H9 (cell line): ENCODE measurements at regions not wholly inside any gene's neighbourhood (a gene's known extent, or its start where the extent isn't known, plus 50 kb on each side); places are given as distances from the start of the nearest gene placed in this dataset.

Source experiments
- DNase-seq: peaks from one replicate; pipeline ENCODE4 v3.0.0-alpha.2; 2017
- H2AFZ ChIP-seq: one replicate; pipeline ENCODE4 v1.6.1; 2013; ENCODE audit warnings: mild to moderate bottlenecking, low read length, control low read depth, moderate library complexity
- H2AK5ac ChIP-seq: 2 replicates; pipeline ENCODE4 v1.6.1; 2013; ENCODE audit warnings: low read length, control low read depth, mixed read lengths; ENCODE audit not compliant: insufficient read length
- H2BK120ac ChIP-seq: one replicate; pipeline ENCODE4 v1.6.1; 2013; ENCODE audit warnings: low read depth, mild to moderate bottlenecking, low read length, control low read depth, inconsistent platforms; ENCODE audit not compliant: poor library complexity, severe bottlenecking
- H2BK12ac ChIP-seq: 2 replicates; pipeline ENCODE4 v1.6.1; 2013; ENCODE audit warnings: low read length, control low read depth, mixed read lengths, low read depth; ENCODE audit not compliant: insufficient read length
- H2BK15ac ChIP-seq: 2 replicates; pipeline ENCODE4 v1.6.1; 2013; ENCODE audit warnings: low read depth, low read length, control low read depth
- H2BK20ac ChIP-seq: one replicate; pipeline ENCODE4 v1.6.1; 2013; ENCODE audit warnings: low read depth, mild to moderate bottlenecking, low read length, control low read depth, inconsistent platforms; ENCODE audit not compliant: poor library complexity, severe bottlenecking
- H2BK5ac ChIP-seq: 2 replicates; pipeline ENCODE4 v1.6.1; 2013; ENCODE audit warnings: low read length, control low read depth, mixed read lengths; ENCODE audit not compliant: insufficient read length
- H3K14ac ChIP-seq: 2 replicates; pipeline ENCODE4 v1.6.1; 2013; ENCODE audit warnings: low read length, control low read depth; ENCODE audit not compliant: insufficient read depth
- H3K18ac ChIP-seq: 2 replicates; pipeline ENCODE4 v1.6.1; 2013; ENCODE audit warnings: low read depth, mild to moderate bottlenecking, mixed read lengths, low read length, control low read depth; ENCODE audit not compliant: insufficient read length
- H3K23ac ChIP-seq: 2 replicates; pipeline ENCODE4 v1.6.1; 2013; ENCODE audit warnings: low read length, control low read depth, mixed read lengths, low read depth; ENCODE audit not compliant: insufficient read length
- H3K23me2 ChIP-seq: 2 replicates; pipeline ENCODE4 v1.6.1; 2013; ENCODE audit warnings: low read depth, mild to moderate bottlenecking, mixed read lengths, low read length, control low read depth; ENCODE audit not compliant: insufficient read length, poor library complexity, severe bottlenecking
- H3K27ac ChIP-seq: 2 replicates; pipeline ENCODE4 v1.5.1; 2013; ENCODE audit warnings: low read length, control low read depth, mixed read lengths, low read depth; ENCODE audit not compliant: insufficient read length
- H3K27me3 ChIP-seq: 2 replicates; pipeline ENCODE4 v1.6.1; 2013; ENCODE audit warnings: low read length, control low read depth, inconsistent platforms; ENCODE audit not compliant: insufficient read depth
- H3K4ac ChIP-seq: 2 replicates; pipeline ENCODE4 v1.6.1; 2013; ENCODE audit warnings: low read depth, mild to moderate bottlenecking, control low read depth, inconsistent platforms, low read length, moderate library complexity
- H3K4me1 ChIP-seq: 2 replicates; pipeline ENCODE4 v1.6.1; 2013; ENCODE audit warnings: low read length, control low read depth, inconsistent platforms; ENCODE audit not compliant: insufficient read depth
- H3K4me2 ChIP-seq: 2 replicates; pipeline ENCODE4 v1.6.1; 2013; ENCODE audit warnings: low read length, control low read depth, mixed read lengths; ENCODE audit not compliant: insufficient read length, insufficient read depth
- H3K56ac ChIP-seq: 2 replicates; pipeline ENCODE4 v1.6.1; 2013; ENCODE audit warnings: low read depth, mild to moderate bottlenecking, mixed read lengths, low read length, control low read depth; ENCODE audit not compliant: insufficient read length
- H3K79me1 ChIP-seq: 2 replicates; pipeline ENCODE4 v1.6.1; 2013; ENCODE audit warnings: low read depth, mild to moderate bottlenecking, moderate library complexity, low read length, control low read depth, inconsistent platforms; ENCODE audit not compliant: insufficient read depth, poor library complexity, severe bottlenecking
- H3K79me2 ChIP-seq: 2 replicates; pipeline ENCODE4 v1.6.1; 2013; ENCODE audit warnings: low read length, control low read depth, inconsistent platforms; ENCODE audit not compliant: insufficient read depth
- H3K9ac ChIP-seq: 2 replicates; pipeline ENCODE4 v1.6.1; 2013; ENCODE audit warnings: low read length, control low read depth, mixed read lengths; ENCODE audit not compliant: insufficient read length; ENCODE audit errors: extremely low read depth
- H3K9me3 ChIP-seq: one replicate; pipeline ENCODE4 v1.6.1; 2013; ENCODE audit warnings: low read depth, low read length, inconsistent platforms; ENCODE audit not compliant: control insufficient read depth
- H3T11ph ChIP-seq: one replicate; pipeline ENCODE4 v1.6.1; 2013; ENCODE audit warnings: mild to moderate bottlenecking, low read length, control low read depth, inconsistent platforms
- H4K20me1 ChIP-seq: one replicate; pipeline ENCODE4 v1.6.1; 2013; ENCODE audit not compliant: control insufficient read depth, insufficient read length, insufficient read depth
- H4K5ac ChIP-seq: 2 replicates; pipeline ENCODE4 v1.6.1; 2013; ENCODE audit warnings: low read depth, mild to moderate bottlenecking, mixed read lengths, low read length, control low read depth; ENCODE audit not compliant: insufficient read length
- H4K8ac ChIP-seq: replicated peaks from 2 replicates; pipeline ENCODE4 v1.6.1; 2013; ENCODE audit warnings: low read length, control low read depth, mixed read lengths, low read depth; ENCODE audit not compliant: insufficient read length
- H4K91ac ChIP-seq: 2 replicates; pipeline ENCODE4 v1.6.1; 2013; ENCODE audit warnings: low read depth, mild to moderate bottlenecking, moderate library complexity, mixed read lengths, low read length, control low read depth; ENCODE audit not compliant: insufficient read length
- H3K27ac Mint-ChIP-seq, 3 experiments: 2 replicates in 2 of 3; 3 replicates in 1 of 3; pipeline ENCODE4 v1.8.0; 2020 to 2021; ENCODE audit warnings: mixed read lengths in 3 of 3, mild to moderate bottlenecking in 1 of 3, moderate library complexity in 1 of 3
- H3K27me3 Mint-ChIP-seq: 2 replicates; pipeline ENCODE4 v1.8.0; 2021; ENCODE audit warnings: low read depth, mild to moderate bottlenecking, moderate library complexity, mixed read lengths
- H3K36me3 Mint-ChIP-seq, 3 experiments: 2 replicates in 2 of 3; 3 replicates in 1 of 3; pipeline ENCODE4 v1.8.0; 2020 to 2021; ENCODE audit warnings: low read depth in 3 of 3, mixed read lengths in 3 of 3; ENCODE audit not compliant: insufficient read depth in 1 of 3
- H3K4me1 Mint-ChIP-seq, 2 experiments: 2 replicates each; pipeline ENCODE4 v1.8.0; 2020; ENCODE audit warnings: mixed read lengths in 2 of 2
- H3K4me3 Mint-ChIP-seq, 2 experiments: 2 replicates in 1 of 2; 3 replicates in 1 of 2; pipeline ENCODE4 v1.8.0; 2020 to 2021; ENCODE audit warnings: mild to moderate bottlenecking in 2 of 2, mixed read lengths in 2 of 2, moderate library complexity in 1 of 2
- H3K9me3 Mint-ChIP-seq, 2 experiments: 2 replicates in 1 of 2; 3 replicates in 1 of 2; pipeline ENCODE4 v1.8.0; 2020; ENCODE audit warnings: mild to moderate bottlenecking in 2 of 2, mixed read lengths in 2 of 2, moderate library complexity in 1 of 2
- CTCF ChIP-seq: fragments of 200-600 bp; sonication (generic); conservative IDR thresholded peaks from 3 replicates; pipeline ENCODE4 v1.8.0; 2021; ENCODE audit warnings: antibody characterized with exemption, mild to moderate bottlenecking

- H4K8ac ChIP-seq, result no peak overlapping the region
- H3K4me1 ChIP-seq, result no peaks in the 10 kb centered on the region
- no peak overlapping the region for H3T11ph ChIP-seq
- H2AK5ac ChIP-seq, result no peak overlapping the region
- no peaks in the 10 kb centered on the region for H3K79me1 ChIP-seq
- Mint-ChIP-seq H3K27ac (no peak overlapping the region), H3K27me3 (no peaks in the 10 kb centered on the region), H3K4me1 (no peaks in the 10 kb centered on the region), H3K36me3 (no peaks in the 10 kb centered on the region), H3K9me3 (no peaks in the 10 kb centered on the region; a peak in 1 of 5 replicates), H3K4me3 (no peak overlapping the region)
- no peak for TF ChIP-seq CTCF
- no peak overlapping the region for H2BK12ac ChIP-seq
- H3K14ac ChIP-seq, result no peak overlapping the region
- no peak overlapping the region for H2BK120ac ChIP-seq
- no peaks in the 10 kb centered on the region for H3K27me3 ChIP-seq
- H3K23me2 ChIP-seq, result no peaks in the 10 kb centered on the region
- H4K20me1 ChIP-seq, result no peaks in the 10 kb centered on the region
- H3K9me3 ChIP-seq, result no peaks in the 10 kb centered on the region
- no peak overlapping the region for H3K56ac ChIP-seq
- no peak overlapping the region for H2BK20ac ChIP-seq
- H2BK5ac ChIP-seq, result no peak overlapping the region
- no peak overlapping the region for H2BK15ac ChIP-seq
- H3K4ac ChIP-seq, result no peak overlapping the region
- no peak for DNase-seq
- H2AFZ ChIP-seq, result no peak overlapping the region
- H4K91ac ChIP-seq, result no peak overlapping the region
- no peaks in the 10 kb centered on the region for H3K79me2 ChIP-seq
- H3K9ac ChIP-seq, result no peak overlapping the region
- no peak overlapping the region for H3K23ac ChIP-seq
- no peak overlapping the region for H4K5ac ChIP-seq
- no peak overlapping the region for H3K18ac ChIP-seq
- no peak overlapping the region for H3K27ac ChIP-seq
- H3K4me2 ChIP-seq, result no peak overlapping the region
These were observed 1602.7 kb upstream of the SLC39A10 start for GRCh38 chr2:194054313-194054712.
